ENCODE measurements at regions not wholly inside any gene's neighbourhood (a gene's known extent, or its start where the extent isn't known, plus 50 kb on each side); places are given as distances from the start of the nearest gene placed in this dataset.
"Not testable (repeated sequence)": the region's sequence is repeated elsewhere in the genome, so short reads cannot be mapped to it uniquely, and the experiment has no call there.

DNA sequence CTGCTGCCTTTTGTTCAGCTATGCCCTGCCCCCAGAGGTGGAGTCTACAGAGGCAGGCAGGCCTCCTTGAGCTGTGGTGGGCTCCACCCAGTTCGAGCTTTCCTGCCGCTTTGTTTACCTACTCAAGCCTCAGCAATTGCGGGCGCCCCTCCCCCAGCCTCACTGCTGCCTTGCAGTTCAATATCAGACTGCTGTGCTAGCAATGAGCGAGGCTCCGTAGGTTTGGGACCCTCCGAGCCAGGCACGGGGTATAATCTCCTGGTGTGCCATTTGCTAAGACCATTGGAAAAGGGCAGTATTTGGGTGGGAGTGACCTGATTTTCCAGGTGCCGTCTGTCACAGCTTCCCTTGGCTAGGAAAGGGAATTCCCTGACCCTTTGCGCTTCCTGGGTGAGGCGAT is 51.9 kb downstream of the DIPK2A start:
- H3K9me3 ChIP-seq; DNase-seq (ENCODE audit: low spot score in 2 of 2); H3K36me3 ChIP-seq; H3K4me1 ChIP-seq; H3K27me3 ChIP-seq; H3K27ac ChIP-seq; intact Hi-C loops (cut with DNase I); H3K4me3 ChIP-seq: not testable (repeated sequence)

DNA sequence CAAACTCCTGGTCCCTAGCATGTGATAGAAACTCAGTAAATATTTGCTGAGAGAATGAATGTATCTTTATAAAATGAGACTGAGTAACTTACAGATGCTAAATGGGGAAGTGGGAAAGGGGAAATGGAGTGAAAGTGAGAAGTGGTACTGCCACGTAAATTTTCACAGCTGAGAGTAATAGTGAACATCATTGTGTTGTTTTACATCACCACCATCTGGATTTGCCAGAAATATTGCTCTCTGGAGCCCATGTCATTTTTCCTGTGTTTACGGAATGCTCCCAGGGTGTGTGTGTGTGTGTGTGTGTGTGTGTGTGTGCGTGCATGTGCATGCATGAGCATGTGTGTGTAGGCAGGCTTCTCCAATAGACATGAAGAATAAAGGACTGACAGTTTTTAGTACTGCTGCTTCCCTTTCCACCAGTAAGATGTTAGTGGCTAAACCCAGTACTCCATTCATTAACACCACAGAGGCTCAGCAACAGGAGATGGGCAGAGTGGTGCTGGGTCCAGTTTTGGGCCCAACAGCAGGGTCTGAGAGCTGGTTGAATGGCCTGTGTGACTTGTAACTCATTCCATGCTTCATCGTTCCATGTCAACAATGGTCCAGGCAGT is 57.3 kb downstream of the DIPK2A start:
- intact Hi-C loops (cut with DNase I): no loop called here
- Histone ChIP-seq H3K4me3 (no peak overlapping the region), H3K27me3 (no peaks in the 10 kb centered on the region), H3K9me3 (peaks cover 0 to 5% of the 10 kb centered on the region in 2 donors), H3K4me1 (peaks cover 0 to 5% of the 10 kb centered on the region in 2 donors), H3K36me3 (no peaks in the 10 kb centered on the region), H3K27ac (no peak overlapping the region)
- DNase-seq (ENCODE audit: low spot score in 2 of 2): no peak
- TF ChIP-seq, protein P1, sequence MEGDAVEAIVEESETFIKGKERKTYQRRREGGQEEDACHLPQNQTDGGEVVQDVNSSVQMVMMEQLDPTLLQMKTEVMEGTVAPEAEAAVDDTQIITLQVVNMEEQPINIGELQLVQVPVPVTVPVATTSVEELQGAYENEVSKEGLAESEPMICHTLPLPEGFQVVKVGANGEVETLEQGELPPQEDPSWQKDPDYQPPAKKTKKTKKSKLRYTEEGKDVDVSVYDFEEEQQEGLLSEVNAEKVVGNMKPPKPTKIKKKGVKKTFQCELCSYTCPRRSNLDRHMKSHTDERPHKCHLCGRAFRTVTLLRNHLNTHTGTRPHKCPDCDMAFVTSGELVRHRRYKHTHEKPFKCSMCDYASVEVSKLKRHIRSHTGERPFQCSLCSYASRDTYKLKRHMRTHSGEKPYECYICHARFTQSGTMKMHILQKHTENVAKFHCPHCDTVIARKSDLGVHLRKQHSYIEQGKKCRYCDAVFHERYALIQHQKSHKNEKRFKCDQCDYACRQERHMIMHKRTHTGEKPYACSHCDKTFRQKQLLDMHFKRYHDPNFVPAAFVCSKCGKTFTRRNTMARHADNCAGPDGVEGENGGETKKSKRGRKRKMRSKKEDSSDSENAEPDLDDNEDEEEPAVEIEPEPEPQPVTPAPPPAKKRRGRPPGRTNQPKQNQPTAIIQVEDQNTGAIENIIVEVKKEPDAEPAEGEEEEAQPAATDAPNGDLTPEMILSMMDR (IDR thresholded peaks at IDR 0.05): no peak

DNA sequence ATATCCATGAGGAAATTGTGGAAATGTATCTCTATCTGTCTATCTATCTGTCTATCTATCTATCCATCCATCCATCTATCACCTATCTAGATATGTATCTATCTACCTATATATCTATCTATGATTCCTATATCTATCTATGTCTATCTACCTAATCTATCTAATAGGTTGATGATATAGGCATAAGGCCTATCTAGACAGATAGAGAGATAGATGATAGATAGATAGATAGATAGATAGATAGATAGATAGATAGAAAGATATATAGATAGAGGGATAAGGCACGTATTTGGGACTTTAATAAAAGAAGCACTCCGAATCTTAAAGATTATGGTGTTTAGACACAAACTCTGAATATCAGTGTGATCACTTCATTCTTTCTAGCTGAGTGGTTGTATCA is 58.1 kb downstream of the DIPK2A start:
- H3K4me1 ChIP-seq: peaks cover 0 to 5% of the 10 kb centered on the region in 2 donors
- no peaks in the 10 kb centered on the region for H3K36me3 ChIP-seq
- H3K27ac ChIP-seq: no peak overlapping the region
- peaks cover 0 to 5% of the 10 kb centered on the region in 2 donors for H3K9me3 ChIP-seq
- intact Hi-C loops (cut with DNase I): no loop called here
- no peaks in the 10 kb centered on the region for H3K27me3 ChIP-seq
- no peak for DNase-seq (ENCODE audit: low spot score in 2 of 2)
- H3K4me3 ChIP-seq: no peak overlapping the region
- TF ChIP-seq, protein P1 (IDR thresholded peaks at IDR 0.05): no peak

DNA sequence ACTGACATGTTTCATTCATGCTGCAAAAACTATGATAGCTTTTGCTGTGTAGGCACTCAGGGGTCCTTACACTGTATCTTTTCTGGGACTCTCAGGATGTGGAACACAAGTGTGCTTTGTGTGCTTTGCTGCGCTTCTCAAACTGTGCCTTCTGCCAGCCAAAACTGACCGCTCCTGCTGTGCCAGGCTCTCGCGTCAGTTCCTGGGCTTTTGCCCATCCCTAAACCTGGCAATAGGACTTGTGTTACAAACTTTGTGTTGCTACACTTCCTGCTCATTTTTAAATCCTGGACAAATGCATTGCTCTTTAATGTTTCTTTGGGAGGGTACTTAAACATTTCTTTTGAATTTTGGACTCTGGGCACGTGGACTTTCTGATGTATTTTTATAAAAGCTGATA is 60.3 kb downstream of the DIPK2A start:
- Histone ChIP-seq H3K27me3 (no peaks in the 10 kb centered on the region), H3K27ac (peak overlapping the region; percentile 65 to 68), H3K4me3 (peak overlapping the region; percentile 4 to 50), H3K36me3 (no peaks in the 10 kb centered on the region), H3K4me1 (peaks cover 0 to 8% of the 10 kb centered on the region in 2 donors), H3K9me3 (peaks cover 0 to under 1% of the 10 kb centered on the region in 2 donors)
- intact Hi-C loops (cut with DNase I): loop anchor here (2.0 kb wide), 1 partner anchor 59 kb away; no protein-coding TSS in a partner anchor
- TF ChIP-seq, protein P1 (IDR thresholded peaks at IDR 0.05): no peak
- peak; percentile 23 to 90 for DNase-seq (ENCODE audit: low spot score in 2 of 2)

DNA sequence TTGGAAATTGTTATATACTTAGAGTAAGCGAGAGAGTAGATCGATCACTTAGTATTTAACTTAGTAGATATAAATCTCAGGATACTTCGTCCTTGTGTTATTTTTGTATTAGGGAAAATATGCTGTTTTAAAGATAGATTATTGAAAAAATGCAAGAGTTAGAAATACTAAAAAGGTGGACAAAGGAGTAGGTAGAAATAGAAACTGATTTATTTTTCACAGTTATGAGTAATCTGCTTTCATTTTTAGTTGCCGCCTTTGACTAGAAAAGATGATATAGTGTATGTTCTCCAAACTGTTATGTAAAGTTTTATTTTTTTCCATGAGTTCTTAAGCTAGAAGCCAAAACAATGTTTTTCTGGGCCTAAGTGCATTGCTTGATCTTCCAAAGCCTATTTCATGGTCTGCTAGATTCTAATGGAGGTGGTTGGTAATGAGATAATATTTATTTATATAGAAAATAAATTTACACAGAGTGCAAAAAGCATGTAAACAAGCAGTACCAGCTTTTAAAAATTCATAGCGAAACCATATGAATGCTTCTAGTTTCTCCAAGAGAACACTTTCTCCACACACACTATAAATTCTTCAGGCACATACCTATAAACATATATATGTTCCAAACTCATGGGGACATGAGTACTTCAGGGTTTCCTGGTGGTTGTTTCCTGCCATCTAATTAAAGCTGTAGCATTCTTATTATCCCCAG is 61.1 kb downstream of the DIPK2A start:
- H3K4me3 ChIP-seq: peak overlapping the region; percentile 4 to 50
- H3K36me3 ChIP-seq: no peaks in the 10 kb centered on the region
- H3K27me3 ChIP-seq: no peaks in the 10 kb centered on the region
- intact Hi-C loops (cut with DNase I): loop anchor here (2.0 kb wide), 1 partner anchor 60 kb away; no protein-coding TSS in a partner anchor
- peak overlapping the region; percentile 65 to 68 for H3K27ac ChIP-seq
- DNase-seq (ENCODE audit: low spot score in 2 of 2): no peak
- peaks cover 0 to 8% of the 10 kb centered on the region in 2 donors for H3K4me1 ChIP-seq
- no peaks in the 10 kb centered on the region for H3K9me3 ChIP-seq
- TF ChIP-seq, protein P1 (IDR thresholded peaks at IDR 0.05): no peak

DNA sequence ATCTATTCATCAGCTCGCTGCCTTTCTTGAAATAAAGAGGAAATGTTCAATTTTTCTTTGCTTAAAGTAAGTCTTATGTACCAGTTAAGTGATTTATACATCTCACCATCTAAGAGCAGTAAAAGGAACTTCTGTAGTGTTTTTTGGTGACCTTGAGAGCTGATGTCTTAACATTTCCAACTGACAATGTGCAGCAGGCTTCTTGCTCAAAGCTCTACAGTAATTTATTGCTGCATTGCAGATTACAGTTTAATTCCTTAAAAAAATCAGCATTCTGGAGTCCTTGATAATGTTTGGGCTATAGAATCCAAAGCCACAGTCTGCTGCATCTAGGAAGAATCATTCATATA is 61.6 kb downstream of the DIPK2A start:
- intact Hi-C loops (cut with DNase I): loop anchor here (2.0 kb wide), 1 partner anchor 60 kb away; no protein-coding TSS in a partner anchor
- no peaks in the 10 kb centered on the region for H3K36me3 ChIP-seq
- H3K4me1 ChIP-seq: peaks cover 0 to 8% of the 10 kb centered on the region in 2 donors
- H3K27me3 ChIP-seq: no peaks in the 10 kb centered on the region
- DNase-seq (ENCODE audit: low spot score in 2 of 2): no peak
- H3K9me3 ChIP-seq: no peaks in the 10 kb centered on the region
- H3K4me3 ChIP-seq: no peak overlapping the region
- peak overlapping the region; percentile 65 to 68 for H3K27ac ChIP-seq
- TF ChIP-seq, protein P1 (IDR thresholded peaks at IDR 0.05): no peak
